ENCODE measurements at regions not wholly inside any gene's neighbourhood (a gene's known extent, or its start where the extent isn't known, plus 50 kb on each side); places are given as distances from the start of the nearest gene placed in this dataset.

DNA sequence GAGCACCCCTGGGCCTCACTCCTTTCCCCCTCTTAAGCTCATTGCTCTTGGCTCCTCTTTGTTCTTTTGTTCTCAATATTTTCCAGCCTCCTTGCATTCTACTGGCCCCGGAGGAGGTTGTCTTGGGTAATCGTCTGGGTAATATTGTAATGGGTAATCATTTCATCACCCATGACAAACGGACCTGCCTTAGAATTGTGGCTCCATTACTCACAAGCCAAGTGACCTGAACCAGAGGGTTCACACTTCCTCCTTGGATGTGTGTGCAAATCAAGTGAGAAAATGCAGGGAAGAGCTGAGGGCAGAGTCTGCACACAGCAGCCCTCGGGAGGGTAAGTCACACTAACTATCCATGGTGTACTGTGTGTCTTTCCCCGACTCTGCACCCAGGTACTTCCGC is 305.0 kb downstream of the BUD13 start:
- no peak for DNase-seq

GRCh38 chr11:116466801-116467200 is 306.0 kb downstream of the BUD13 start:
- DNase-seq, result no peak

GRCh38 chr11:116466191-116466590 is 306.6 kb downstream of the BUD13 start:
- no peak for DNase-seq

GRCh38 chr11:116465056-116465455 is 307.7 kb downstream of the BUD13 start:
- DNase-seq, result no peak

DNA sequence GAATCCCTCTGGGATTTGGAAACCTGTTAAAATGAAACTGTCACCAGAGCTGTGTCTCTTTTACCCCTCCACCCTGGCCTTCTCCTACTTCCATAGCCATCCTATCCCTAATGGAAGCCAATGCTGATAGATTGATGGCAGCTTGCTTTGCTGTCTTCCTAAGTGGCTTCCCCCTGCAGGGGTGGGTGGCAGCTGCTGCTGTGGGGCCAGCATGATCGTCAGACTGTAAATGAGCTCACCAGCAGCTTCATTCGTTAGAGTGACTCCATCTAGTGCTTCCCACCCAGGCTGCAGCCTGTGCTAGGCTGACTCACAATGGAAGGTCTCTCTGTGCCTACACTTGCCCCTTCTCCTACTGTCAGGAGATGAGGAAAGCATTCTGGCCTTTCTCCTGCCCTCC is 311.0 kb downstream of the BUD13 start:
- DNase-seq, result no peak

- no peak for DNase-seq
These were observed 312.4 kb downstream of the BUD13 start for GRCh38 chr11:116460156-116460920.

- no peak for DNase-seq
These were observed 313.4 kb downstream of the BUD13 start for GRCh38 chr11:116459185-116460045.

DNA sequence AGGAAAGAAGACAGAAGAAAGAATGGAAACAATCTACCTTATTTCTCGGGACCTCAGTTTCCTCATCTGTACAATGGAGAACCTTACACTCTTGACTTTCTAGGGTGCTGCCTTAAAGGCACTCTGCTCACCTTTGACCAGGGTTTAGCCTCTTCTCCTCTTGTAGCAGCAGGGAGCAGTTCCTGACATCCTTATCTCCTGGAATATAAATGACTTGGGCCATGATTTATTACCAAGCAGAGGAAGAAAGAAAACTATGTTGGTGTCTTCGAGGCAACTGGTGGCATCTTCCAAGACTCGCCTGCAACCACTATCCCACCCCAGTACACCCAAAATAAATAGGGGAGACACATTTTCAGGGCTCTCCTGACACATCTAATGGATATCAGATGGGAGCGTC is 314.2 kb downstream of the BUD13 start:
- no peak for DNase-seq

DNA sequence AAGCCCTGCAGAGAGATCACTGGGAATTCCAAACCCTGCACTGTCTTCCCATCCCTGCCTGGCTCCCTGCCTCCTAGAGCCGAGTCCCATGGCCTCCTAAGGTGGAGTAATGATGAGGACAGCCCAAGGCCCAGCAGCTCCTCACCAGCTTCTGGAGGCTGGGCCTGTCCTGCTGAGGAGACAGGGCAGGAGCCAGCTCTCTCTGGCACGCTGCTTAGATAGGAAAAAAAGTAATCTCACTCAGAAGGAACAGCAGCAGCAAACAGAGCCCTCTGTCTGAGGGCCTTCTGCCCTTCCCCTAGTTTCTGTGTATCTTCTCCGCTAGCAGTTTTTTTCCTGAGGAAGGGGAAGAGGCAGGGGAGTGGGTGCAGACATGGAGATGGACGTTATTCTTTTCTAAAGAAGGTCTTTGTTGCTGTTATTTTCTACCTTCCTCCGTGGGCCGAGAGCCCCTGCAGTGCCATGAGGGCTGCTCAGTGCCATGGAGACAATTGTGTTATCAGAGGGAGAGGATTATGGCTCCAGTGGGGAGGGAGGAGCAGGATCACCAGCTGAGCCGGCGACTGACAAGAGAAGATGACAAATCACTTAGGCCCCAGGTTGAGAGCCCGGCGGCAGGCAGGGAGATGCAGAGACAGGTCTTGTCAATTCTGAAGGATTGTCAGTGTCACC is 315.3 kb downstream of the BUD13 start:
- DNase-seq, result no peak

DNA sequence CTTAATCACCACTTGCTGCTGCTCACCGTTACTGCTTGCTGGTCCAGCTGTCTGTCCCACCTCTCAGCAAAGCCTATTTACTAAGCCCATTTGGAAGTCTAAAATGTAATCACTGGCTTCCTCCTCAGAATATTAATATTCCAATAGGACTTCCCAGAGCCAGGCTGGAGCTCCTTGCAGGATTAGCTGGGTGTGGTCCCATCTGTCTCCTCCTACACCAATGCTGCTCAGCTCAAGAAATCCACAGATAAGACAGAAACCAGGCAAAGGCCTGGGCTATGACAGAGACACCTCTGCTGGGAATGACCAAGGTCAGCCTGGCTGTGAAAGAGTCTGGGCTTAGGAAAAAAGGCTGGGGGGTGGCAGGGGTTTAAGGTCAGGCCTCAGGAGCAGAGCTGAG is 317.8 kb downstream of the BUD13 start:
- DNase-seq, result no peak

GRCh38 chr11:116454020-116454645 is 318.7 kb downstream of the BUD13 start:
- no peak for DNase-seq

DNA sequence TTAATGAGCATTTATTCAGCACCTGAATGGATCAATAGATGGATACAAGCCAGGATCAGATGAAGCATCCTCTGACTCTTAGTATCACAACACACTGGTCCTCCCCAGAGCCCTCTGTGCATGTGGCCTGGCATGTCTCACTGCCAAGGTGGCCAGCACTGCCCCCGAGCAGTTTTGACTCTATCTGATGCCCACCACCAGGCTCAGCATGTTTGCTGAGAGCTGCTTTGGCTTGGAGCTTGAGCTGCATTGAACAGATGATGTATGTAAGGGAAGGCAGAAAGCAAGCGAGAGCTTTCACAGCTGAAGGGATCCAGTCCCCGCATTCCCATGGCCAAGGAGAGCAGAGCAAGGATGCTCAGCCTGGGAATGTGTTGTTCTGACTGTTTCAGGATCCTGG is 320.3 kb downstream of the BUD13 start:
- DNase-seq, result no peak

GRCh38 chr11:116449522-116449921 is 323.3 kb downstream of the BUD13 start:
- no peak for DNase-seq

DNA sequence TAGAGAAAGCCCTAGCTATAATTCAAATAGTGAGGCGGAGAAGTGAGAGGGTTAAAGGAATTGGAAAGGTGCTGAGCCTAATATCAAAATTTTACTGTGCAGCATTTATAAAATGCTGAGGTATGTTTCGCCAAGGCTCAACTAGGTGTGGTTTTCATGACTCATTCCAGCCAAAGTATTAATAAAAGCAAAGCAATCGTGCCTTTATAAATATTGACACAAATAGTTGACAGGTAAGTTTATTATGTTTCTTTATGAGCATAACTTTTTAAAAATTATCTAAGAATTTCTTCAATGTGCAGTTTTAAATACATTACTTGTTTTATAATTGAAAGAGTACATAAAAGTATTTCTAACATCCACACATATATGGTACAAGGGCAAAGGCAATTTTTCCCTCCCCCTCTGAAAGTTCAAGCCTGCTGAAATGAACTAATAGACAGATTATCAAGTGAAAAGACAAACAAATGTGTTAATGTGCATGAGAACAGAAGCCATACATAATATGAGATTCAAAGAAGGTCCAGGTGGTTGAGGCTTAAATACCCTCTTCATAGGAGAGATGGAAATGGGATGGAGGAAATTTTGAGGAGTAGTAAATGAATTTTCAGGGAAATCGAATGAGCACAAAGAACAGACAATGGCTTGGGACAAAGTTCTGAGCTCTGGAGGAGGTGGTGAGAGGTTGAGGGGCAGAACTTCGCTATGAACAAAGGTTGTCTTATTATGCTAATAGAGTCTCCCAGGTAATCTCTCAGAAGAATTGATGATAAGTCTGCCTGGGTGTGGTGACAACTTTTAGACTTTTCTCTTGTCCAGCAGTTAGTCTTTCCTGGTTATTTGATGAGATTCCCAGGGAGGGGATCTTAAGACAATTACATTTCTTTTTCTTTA is 326.5 kb downstream of the BUD13 start:
- DNase-seq, result no peak

GRCh38 chr11:116445108-116446047 is 327.4 kb downstream of the BUD13 start:
- DNase-seq, result no peak

DNA sequence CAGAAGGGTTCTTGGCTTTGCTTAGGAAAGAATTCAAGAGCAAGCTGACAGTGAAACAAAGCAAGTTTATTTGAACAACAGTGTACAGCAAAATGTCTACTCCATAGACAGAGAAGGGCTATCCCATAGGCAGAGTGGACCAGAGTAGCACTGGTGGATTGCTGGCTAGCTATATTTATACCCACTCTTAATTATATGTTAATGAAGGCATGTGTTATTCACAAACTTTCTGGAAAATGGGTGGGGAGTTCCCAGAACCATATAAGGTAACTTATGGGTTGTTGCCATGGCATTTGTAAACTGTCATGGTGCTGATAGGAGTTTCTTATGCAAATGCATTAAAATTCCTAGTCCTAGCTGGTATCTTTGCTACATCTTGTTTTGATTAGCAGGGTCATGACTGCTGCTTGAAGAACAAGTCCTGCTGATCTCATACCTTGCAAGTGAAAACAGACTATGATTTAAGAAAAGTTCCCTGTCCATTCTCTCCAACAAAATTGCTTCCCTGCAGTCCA is 330.5 kb downstream of the BUD13 start:
- DNase-seq, result no peak

DNA sequence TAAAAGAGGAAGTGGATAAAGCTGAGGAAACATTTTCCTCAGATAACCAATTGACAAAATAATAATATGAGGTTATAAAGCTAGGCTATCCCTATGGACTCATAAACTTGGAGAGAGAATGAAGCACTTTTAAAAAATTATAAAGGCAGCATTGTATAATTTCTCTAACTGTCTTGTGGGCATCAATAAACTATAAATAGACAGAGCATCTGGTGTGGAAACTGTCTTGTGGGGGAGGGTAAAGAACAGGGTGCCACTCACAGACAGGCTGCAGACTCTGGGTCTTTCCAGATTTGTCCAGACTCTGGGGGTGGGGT is 333.5 kb downstream of the BUD13 start:
- no peak for DNase-seq

DNA sequence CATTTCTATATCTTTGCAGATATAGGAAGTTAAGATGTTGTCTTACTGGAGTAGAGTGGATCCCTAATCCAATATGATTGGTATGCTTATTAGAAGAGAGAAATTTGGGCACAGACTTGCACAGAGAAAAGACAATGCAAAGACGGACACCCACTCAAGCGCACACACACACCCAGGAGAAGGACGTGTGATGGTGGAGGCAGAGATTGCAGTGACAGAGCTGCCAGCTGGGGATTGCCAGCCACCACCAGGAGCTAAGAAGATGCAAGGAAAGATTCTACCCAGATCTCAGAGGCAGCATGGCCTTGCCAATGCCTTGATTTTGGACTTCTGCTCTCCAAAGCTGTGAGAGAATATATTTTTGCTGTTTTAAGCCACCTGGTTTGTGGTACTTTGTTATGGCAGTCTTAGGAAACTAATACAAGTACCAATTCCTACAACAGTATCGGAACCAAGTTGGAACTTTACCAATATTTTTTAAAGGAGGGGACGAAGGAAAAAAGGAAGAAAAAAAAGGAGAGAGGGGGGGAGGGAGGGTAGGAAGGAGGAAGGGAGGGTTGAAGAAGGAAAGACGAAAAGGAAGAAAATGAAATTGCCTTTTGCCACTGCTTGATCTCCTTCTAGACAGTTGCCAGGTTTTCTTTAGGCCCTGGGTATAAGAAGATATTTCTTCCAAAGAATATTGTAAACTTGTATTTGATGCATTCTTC is 334.0 kb downstream of the BUD13 start:
- no peak for DNase-seq

DNA sequence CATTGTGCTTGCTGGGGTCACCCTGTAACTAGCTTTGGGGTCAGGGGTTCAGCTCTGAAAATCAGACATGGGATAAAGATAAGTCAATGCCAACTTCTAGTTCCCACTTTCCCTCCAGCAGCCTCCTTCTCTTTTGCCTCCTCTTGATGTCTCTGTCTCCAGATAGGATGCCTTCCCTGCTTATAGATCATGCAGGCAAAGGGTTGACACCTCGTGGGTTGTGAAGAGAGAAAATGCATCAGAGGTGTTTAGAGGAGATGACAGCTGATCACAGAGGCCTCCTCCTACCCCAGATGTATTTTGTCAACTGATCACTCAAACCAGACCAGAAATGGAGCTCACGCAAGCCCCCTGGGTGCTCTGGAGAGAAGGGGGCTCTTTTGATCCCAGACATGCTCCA is 337.8 kb downstream of the BUD13 start:
- no peak for DNase-seq

GRCh38 chr11:116432301-116432700 is 340.5 kb downstream of the BUD13 start:
- no peak for DNase-seq

All from activated T-cell treated with anti-CD3 and anti-CD28 coated beads for 4 hours (primary cell).